K562 (cell line): ENCODE measurements at regions not wholly inside any gene's neighbourhood (a gene's known extent, or its start where the extent isn't known, plus 50 kb on each side); places are given as distances from the start of the nearest gene placed in this dataset.

Source experiments
- ATAC-seq: fragments of 200-7000 bp; cut with Tn5 transposase; 3 replicates; pipeline ENCODE4 v1.9.1; 2020; ENCODE audit warnings: moderate library complexity
- BruUV-seq: library from RNA; stranded (reverse); fragments of 400-500 nt; replicated peaks from 2 replicates; lab custom pipeline; 2021; lab: Mats Ljungman, UMichigan
- CTCF ChIA-PET: fragments of 300-600 bp; formaldehyde crosslinking; extraction: SDS; loops from one replicate; lab custom pipeline; 2021; ENCODE audit warnings: low intra/inter-chr PET ratio; lab: Yijun Ruan, JAX
- POLR2A ChIA-PET: fragments of 300-600, 350-650 bp; sonication (Branson Sonifier 250); formaldehyde crosslinking; extraction: SDS; loops from one replicate; lab custom pipeline; 2021; ENCODE audit warnings: antibody characterized with exemption, inconsistent platforms; lab: Yijun Ruan, JAX
- DNase-seq, 4 experiments: peaks; one replicate each; pipeline versions ENCODE4 v3.0.0 to v3.0.0-alpha.2; 2011 to 2018; ENCODE audit warnings: low spot score in 3 of 4, mixed read lengths in 3 of 4; ENCODE audit errors: extremely low read depth in 1 of 4
- FAIRE-seq: peaks from 2 replicates; lab custom pipeline; 2011; peaks lifted over from hg19 to GRCh38; lab: Jason Lieb, UNC
- H2AFZ ChIP-seq: 2 replicates; pipeline ENCODE4 v1.6.0; 2011; ENCODE audit warnings: low read depth, low read length, control low read depth, inconsistent platforms
- H3K27ac ChIP-seq: fragments of 200-600 bp; 3 replicates; pipeline ENCODE4 v1.8.0; 2011; ENCODE audit warnings: low read depth, mild to moderate bottlenecking, control low read depth, inconsistent platforms, low read length, moderate library complexity, mixed read lengths; ENCODE audit errors: extremely low read depth
- H3K27me3 ChIP-seq, 2 experiments: fragments of 300-600 bp in 1 of 2; 2 replicates in 1 of 2; 3 replicates in 1 of 2; pipeline versions ENCODE4 v1.6.0 to v1.8.0; 2011; ENCODE audit warnings: inconsistent platforms in 2 of 2, low read length in 2 of 2, mild to moderate bottlenecking in 1 of 2, mixed read lengths in 1 of 2, moderate library complexity in 1 of 2; ENCODE audit not compliant: control insufficient read depth in 2 of 2, insufficient read depth in 2 of 2
- H3K36me3 ChIP-seq: fragments of 300-600 bp; 3 replicates; pipeline ENCODE4 v1.8.0; 2011; ENCODE audit warnings: mild to moderate bottlenecking, low read length, inconsistent platforms; ENCODE audit not compliant: control insufficient read depth, insufficient read depth
- H3K4me1 ChIP-seq, 2 experiments: fragments of 200-600 bp in 1 of 2; replicated peaks in 1 of 2; 2 replicates in 1 of 2; 3 replicates in 1 of 2; pipeline versions ENCODE4 v1.5.1 to v1.8.0; 2011; ENCODE audit warnings: inconsistent platforms in 2 of 2, low read length in 2 of 2, mild to moderate bottlenecking in 1 of 2, mixed read lengths in 1 of 2, moderate library complexity in 1 of 2; ENCODE audit not compliant: control insufficient read depth in 2 of 2, insufficient read depth in 2 of 2
- H3K4me2 ChIP-seq: 2 replicates; pipeline ENCODE4 v1.6.1; 2011; ENCODE audit warnings: low read length, control low read depth, inconsistent platforms, mixed read lengths; ENCODE audit not compliant: insufficient read depth
- H3K4me3 ChIP-seq: fragments of 200-600 bp; sonication (generic), shearing (Covaris generic); 2 replicates; pipeline ENCODE4 v1.5.1; 2016; ENCODE audit warnings: control low read depth, inconsistent platforms
- H3K79me2 ChIP-seq: fragments of 200-600 bp; 3 replicates; pipeline ENCODE4 v1.8.0; 2011; ENCODE audit warnings: low read length, inconsistent platforms; ENCODE audit not compliant: control insufficient read depth, insufficient read depth
- H3K9ac ChIP-seq, 2 experiments: 2 replicates each; pipeline versions ENCODE4 v1.6.0 to v1.6.1; 2011; ENCODE audit warnings: low read depth in 2 of 2, low read length in 2 of 2, control low read depth in 1 of 2, inconsistent platforms in 1 of 2, mild to moderate bottlenecking in 1 of 2, mixed read lengths in 1 of 2; ENCODE audit not compliant: insufficient read depth in 1 of 2
- H3K9me1 ChIP-seq: one replicate; pipeline ENCODE4 v1.6.0; 2011; ENCODE audit warnings: inconsistent platforms, mild to moderate bottlenecking, low read length, moderate library complexity; ENCODE audit not compliant: control insufficient read depth, insufficient read depth
- H3K9me3 ChIP-seq: replicated peaks from 2 replicates; pipeline ENCODE4 v1.5.1; 2011; ENCODE audit warnings: low read depth, low read length, inconsistent platforms; ENCODE audit not compliant: control insufficient read depth, insufficient read depth
- H4K20me1 ChIP-seq: replicated peaks from 2 replicates; pipeline ENCODE4 v1.6.1; 2011; ENCODE audit warnings: low read length, inconsistent platforms, mixed read lengths; ENCODE audit not compliant: control insufficient read depth, insufficient read depth
- DMBX1 ChIP-seq: fragments of 250-450 bp; sonication (Bioruptor Pico); IDR thresholded peaks from 2 replicates; pipeline ENCODE4 v1.8.0; 2022; ENCODE audit warnings: inconsistent platforms, mild to moderate bottlenecking, moderate library complexity, borderline replicate concordance
- ETV5 ChIP-seq: sonication (generic); formaldehyde crosslinking; IDR thresholded peaks from 2 replicates; pipeline ENCODE4 v1.4.0; 2020; ENCODE audit warnings: low read depth, mild to moderate bottlenecking, missing genetic modification reagents
- EWSR1 ChIP-seq: fragments of 450-650 bp; IDR thresholded peaks from 2 replicates; pipeline ENCODE4 v1.6.1; 2018; ENCODE audit warnings: borderline replicate concordance, mild to moderate bottlenecking, low read depth, moderate library complexity; ENCODE audit not compliant: partially characterized antibody
- JUND ChIP-seq, 2 experiments: IDR thresholded peaks; 2 replicates in 1 of 2; 3 replicates in 1 of 2; pipeline ENCODE4 v1.6.1; 2011; ENCODE audit warnings: borderline replicate concordance in 2 of 2, low read depth in 2 of 2, low read length in 2 of 2, improper control_type of control experiment in 1 of 2, missing biosample characterization in 1 of 2, missing genetic modification characterization in 1 of 2, missing genetic modification reagents in 1 of 2
- POLR2AphosphoS5 ChIP-seq: IDR thresholded peaks from 2 replicates; pipeline ENCODE4 v1.6.1; 2011; ENCODE audit warnings: mild to moderate bottlenecking, low read depth, low read length, moderate library complexity; ENCODE audit not compliant: control insufficient read depth, insufficient read depth
- TCF7 ChIP-seq: sonication (generic); IDR thresholded peaks from 2 replicates; pipeline ENCODE4 v1.6.1; 2016; ENCODE audit warnings: antibody characterized with exemption, borderline replicate concordance
- TCF7L2 ChIP-seq: fragments of 150-350 bp; IDR thresholded peaks from 2 replicates; pipeline ENCODE4 v1.6.1; 2016; ENCODE audit warnings: low read depth, mild to moderate bottlenecking, low read length, moderate library complexity
- U2AF2 ChIP-seq: fragments of 200-400 bp; formaldehyde crosslinking; optimal IDR thresholded peaks from 2 replicates; pipeline ENCODE3; 2017; ENCODE audit warnings: low read depth, mild to moderate bottlenecking, low read length
- ZNF175 ChIP-seq: fragments of 200-800 bp; sonication (Bioruptor generic); IDR thresholded peaks from 2 replicates; pipeline ENCODE4 v1.6.1; 2016; ENCODE audit warnings: low read depth, mild to moderate bottlenecking, missing genetic modification characterization, missing compliant biosample characterization
- WGBS: fragments of 100-300 bp; shearing (Covaris generic); methylation state at CpG from one replicate; pipeline ENCODE4 v1.1.6; 2016; ENCODE audit warnings: low coverage, mixed read lengths; ENCODE audit not compliant: insufficient coverage; ENCODE audit errors: missing lambda C conversion rate; 5-methylcytosine and 5-hydroxymethylcytosine counted together
- in situ Hi-C: fragments of 300-500 bp; cut with MboI; formaldehyde crosslinking; loops from 4 replicates; pipeline ENCODE4 v1.15.0; 2018; ENCODE audit warnings: inconsistent platforms, mixed read lengths
- intact Hi-C: fragments of 100-400 bp; cut with micrococcal nuclease; formaldehyde crosslinking; loops from 2 replicates; pipeline ENCODE4 v1.14.2; 2022
- TF ChIP-seq, protein P1 (sequence below): fragments of 250-450 bp; sonication (Bioruptor Pico); IDR thresholded peaks from 2 replicates; pipeline ENCODE4 v1.4.0; 2020; ENCODE audit warnings: mild to moderate bottlenecking, moderate library complexity
- TF ChIP-seq, protein P2 (sequence below): fragments of 450-650 bp; IDR thresholded peaks from 2 replicates; pipeline ENCODE4 v1.7.0; 2016; ENCODE audit warnings: borderline replicate concordance

DNA sequence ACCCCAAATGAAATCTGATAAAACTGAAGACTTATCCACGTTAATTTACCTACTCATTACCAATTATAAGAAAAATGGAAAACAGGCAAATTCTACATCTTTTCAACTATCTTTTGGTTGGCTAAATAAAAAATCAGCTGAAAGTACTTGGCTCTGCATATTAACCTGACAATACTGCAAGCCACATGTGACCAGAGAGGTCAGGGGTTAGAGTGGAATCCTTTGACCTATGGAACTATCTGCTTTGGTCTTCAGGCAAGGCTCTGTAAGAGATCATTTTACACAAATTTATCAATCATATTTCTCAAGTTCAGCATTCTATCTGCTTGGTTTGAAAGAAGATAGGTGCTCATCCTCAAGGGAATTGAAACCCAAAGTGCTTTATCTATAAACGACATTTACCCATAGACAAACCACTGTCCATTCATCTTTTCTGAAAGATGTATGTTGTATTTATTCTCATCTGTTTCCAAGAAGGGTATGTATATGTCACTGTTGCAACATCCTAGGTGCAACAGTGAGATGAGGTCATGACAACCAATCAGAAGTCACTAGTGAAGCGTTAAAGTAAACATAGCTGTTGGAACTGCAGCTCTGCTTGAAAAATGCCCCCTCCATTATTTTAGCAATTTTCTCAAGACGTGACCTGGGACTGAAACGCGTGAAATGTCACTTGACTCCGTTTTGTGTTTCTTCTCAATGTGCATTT, 144.9 kb upstream of the POU5F2 start:
- no peaks in the 10 kb centered on the region for H4K20me1 ChIP-seq
- H3K36me3 ChIP-seq: no peaks in the 10 kb centered on the region
- FAIRE-seq (no peak), DNase-seq (no peak), ATAC-seq (no peak)
- in situ Hi-C loops (no loop called here), intact Hi-C loops (no loop called here)
- no peak overlapping the region for H3K27ac ChIP-seq
- no peaks in the 10 kb centered on the region for H3K9me1 ChIP-seq
- BruUV-seq: no TSS peak
- WGBS: 1% methylated on average over 7 of the region's 7 CpGs
- ChIA-PET CTCF (no interaction called here), POLR2A (no interaction called here)
- H3K4me3 ChIP-seq: no peak overlapping the region
- no peak overlapping the region for H2AFZ ChIP-seq
- no peaks in the 10 kb centered on the region for H3K4me1 ChIP-seq
- no peaks in the 10 kb centered on the region for H3K79me2 ChIP-seq
- H3K27me3 ChIP-seq: no peaks in the 10 kb centered on the region
- no peaks in the 10 kb centered on the region for H3K9me3 ChIP-seq
- TF ChIP-seq, protein P1, sequence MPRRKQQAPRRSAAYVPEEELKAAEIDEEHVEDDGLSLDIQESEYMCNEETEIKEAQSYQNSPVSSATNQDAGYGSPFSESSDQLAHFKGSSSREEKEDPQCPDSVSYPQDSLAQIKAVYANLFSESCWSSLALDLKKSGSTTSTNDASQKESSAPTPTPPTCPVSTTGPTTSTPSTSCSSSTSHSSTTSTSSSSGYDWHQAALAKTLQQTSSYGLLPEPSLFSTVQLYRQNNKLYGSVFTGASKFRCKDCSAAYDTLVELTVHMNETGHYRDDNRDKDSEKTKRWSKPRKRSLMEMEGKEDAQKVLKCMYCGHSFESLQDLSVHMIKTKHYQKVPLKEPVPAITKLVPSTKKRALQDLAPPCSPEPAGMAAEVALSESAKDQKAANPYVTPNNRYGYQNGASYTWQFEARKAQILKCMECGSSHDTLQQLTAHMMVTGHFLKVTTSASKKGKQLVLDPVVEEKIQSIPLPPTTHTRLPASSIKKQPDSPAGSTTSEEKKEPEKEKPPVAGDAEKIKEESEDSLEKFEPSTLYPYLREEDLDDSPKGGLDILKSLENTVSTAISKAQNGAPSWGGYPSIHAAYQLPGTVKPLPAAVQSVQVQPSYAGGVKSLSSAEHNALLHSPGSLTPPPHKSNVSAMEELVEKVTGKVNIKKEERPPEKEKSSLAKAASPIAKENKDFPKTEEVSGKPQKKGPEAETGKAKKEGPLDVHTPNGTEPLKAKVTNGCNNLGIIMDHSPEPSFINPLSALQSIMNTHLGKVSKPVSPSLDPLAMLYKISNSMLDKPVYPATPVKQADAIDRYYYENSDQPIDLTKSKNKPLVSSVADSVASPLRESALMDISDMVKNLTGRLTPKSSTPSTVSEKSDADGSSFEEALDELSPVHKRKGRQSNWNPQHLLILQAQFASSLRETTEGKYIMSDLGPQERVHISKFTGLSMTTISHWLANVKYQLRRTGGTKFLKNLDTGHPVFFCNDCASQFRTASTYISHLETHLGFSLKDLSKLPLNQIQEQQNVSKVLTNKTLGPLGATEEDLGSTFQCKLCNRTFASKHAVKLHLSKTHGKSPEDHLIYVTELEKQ (CRISPR knock-in tag): no peak
- TF ChIP-seq, protein P2, sequence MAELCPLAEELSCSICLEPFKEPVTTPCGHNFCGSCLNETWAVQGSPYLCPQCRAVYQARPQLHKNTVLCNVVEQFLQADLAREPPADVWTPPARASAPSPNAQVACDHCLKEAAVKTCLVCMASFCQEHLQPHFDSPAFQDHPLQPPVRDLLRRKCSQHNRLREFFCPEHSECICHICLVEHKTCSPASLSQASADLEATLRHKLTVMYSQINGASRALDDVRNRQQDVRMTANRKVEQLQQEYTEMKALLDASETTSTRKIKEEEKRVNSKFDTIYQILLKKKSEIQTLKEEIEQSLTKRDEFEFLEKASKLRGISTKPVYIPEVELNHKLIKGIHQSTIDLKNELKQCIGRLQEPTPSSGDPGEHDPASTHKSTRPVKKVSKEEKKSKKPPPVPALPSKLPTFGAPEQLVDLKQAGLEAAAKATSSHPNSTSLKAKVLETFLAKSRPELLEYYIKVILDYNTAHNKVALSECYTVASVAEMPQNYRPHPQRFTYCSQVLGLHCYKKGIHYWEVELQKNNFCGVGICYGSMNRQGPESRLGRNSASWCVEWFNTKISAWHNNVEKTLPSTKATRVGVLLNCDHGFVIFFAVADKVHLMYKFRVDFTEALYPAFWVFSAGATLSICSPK: no peak
- no peak for TF ChIP-seq ZNF175 (CRISPR knock-in tag)
- no peak for TF ChIP-seq JUND (IDR thresholded peaks at IDR 0.05; ENCODE audit: borderline replicate concordance, low read depth, low read length)
- no peak for TF ChIP-seq JUND (tag; IDR thresholded peaks at IDR 0.05; ENCODE audit: borderline replicate concordance, low read depth, low read length)
- TF ChIP-seq DMBX1 (CRISPR knock-in tag): no peak
- TF ChIP-seq TCF7: no peak
- no peak for TF ChIP-seq EWSR1
- no peak for TF ChIP-seq TCF7L2
- TF ChIP-seq POLR2AphosphoS5: no peak
- no peak for TF ChIP-seq U2AF2
- TF ChIP-seq ETV5 (CRISPR knock-in tag): no peak
- no peak overlapping the region for H3K9ac ChIP-seq
- H3K4me2 ChIP-seq: no peak overlapping the region
